GM19467 (cell line): ENCODE measurements at regions not wholly inside any gene's neighbourhood (a gene's known extent, or its start where the extent isn't known, plus 50 kb on each side); places are given as distances from the start of the nearest gene placed in this dataset.
"Not testable (repeated sequence)": the region's sequence is repeated elsewhere in the genome, so short reads cannot be mapped to it uniquely, and the experiment has no call there.

ENCODE experiments used
- ATAC-seq: cut with Tn5 transposase; IDR thresholded peaks from one replicate; pipeline ENCODE4 v1.9.1; 2021; ENCODE audit warnings: mild to moderate bottlenecking, moderate library complexity; ENCODE audit not compliant: unreplicated experiment

- ATAC-seq, result no peak
Observed at GRCh38 chr3:72538070-72538745, 310.0 kb downstream of the SHQ1 start.

GRCh38 chr3:72537448-72537847, 310.8 kb downstream of the SHQ1 start:
- no peak for ATAC-seq

GRCh38 chr3:72536878-72537267, 311.4 kb downstream of the SHQ1 start:
- ATAC-seq, result no peak

- no peak for ATAC-seq
Observed at GRCh38 chr3:72536206-72536877, 311.9 kb downstream of the SHQ1 start.

- no peak for ATAC-seq
Observed at GRCh38 chr3:72535772-72536171, 312.5 kb downstream of the SHQ1 start.

DNA sequence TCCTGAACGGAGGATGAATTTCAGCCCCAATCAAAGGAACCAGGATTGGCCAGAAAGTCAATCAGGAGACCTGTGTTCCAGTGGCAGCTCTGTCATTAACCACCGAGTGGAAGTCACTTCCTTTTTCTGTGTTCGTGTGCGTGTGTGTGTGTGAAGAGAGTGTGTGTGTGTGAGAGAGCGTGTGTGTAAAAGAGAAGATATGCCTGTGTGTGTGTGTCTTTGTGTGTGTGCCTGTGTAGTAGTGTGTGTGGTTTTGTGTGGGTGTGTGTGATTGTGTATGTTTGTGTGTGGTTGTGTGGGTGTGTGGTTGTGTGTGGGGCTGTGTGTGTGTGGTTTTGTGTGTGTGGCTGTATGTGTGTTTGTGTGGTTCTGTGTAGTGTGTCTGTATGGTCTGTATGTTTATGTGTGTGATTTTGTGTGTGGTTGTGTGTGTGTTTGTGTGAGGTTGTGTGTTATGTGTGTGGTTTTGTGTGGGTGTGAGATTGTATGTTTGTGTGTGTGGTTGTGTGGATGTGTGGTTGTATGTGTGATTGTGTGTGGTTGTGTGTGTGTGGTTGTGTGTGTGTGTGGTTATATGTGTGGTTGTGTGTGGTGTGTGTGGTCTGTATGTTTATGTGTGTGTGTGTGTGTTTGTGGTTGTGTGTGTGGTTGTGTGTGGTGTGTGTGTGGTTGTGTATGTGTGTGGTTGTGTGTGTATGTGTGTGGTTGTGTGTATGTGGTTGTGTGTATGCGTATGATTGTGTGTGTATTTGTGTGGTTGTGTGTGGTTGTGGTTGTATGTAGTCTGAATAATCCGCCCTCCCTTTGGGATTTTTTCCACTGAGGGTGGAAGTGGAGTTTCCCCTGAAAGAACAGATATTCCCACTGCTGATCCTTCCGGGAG, 314.4 kb downstream of the SHQ1 start:
- ATAC-seq, result no peak

DNA sequence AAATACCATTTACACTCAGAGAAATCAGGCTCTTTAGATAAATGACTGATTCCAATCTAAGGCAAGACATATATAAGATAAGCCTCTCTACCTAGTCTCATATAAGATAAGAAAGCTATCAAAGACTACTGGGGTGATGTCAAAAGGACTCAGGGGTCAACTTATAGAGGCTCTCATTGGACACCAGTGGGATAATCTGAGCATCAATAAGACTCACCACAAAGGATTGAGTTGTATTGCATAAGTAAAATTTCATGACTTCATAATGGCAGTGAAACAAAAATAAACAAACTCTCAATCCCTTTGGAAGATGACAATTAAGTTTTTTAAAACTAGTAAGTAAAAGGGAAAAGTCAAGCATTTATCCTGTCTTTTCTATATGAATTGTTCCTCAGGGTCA, 317.8 kb downstream of the SHQ1 start:
- no peak for ATAC-seq

DNA sequence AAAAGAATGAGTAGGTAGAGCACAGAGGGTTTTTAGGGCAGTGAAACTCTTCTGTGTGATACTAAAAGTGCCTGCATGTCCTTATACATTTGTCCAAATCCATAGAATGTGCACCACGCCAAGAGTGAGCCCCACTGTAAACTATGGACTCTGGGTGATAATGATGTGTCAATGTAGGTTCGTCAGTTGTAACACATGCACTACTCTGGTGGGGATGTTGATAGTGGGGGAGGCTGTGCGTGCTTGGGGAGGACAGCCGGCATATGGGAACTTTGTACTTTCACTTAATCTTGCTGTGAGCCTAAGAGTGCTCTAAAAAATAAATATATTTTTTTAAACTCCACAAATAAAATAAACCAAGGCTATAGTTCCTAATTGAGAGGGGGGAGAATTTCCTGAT, 319.2 kb downstream of the SHQ1 start:
- ATAC-seq, result no peak

- ATAC-seq, result peak; percentile 82
Observed at GRCh38 chr3:72523429-72524151, 324.7 kb downstream of the SHQ1 start.

GRCh38 chr3:72520690-72521308, 327.4 kb downstream of the SHQ1 start:
- peak; percentile 41 for ATAC-seq

GRCh38 chr3:72519946-72520604, 328.2 kb downstream of the SHQ1 start:
- ATAC-seq, result no peak

GRCh38 chr3:72517921-72518424, 330.3 kb downstream of the SHQ1 start:
- no peak for ATAC-seq

DNA sequence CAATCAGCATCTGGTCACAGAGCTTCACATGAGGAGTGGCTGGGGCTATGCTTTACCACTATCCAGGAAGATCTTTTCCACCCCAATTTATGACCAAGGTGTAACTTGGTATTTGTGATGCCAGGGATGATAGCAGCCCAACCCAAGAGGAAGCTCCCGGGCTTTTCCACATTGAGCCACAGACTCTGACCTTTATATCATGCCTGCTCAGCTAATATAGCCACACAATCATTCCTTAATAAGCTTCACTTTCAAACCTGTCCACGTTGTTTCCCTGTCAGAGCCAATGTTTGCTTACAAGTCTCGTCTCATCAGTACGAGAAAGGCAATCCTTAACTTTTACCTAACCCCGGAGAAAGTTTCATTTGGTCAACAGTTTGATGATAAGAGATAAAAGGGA, 330.9 kb downstream of the SHQ1 start:
- no peak for ATAC-seq

DNA sequence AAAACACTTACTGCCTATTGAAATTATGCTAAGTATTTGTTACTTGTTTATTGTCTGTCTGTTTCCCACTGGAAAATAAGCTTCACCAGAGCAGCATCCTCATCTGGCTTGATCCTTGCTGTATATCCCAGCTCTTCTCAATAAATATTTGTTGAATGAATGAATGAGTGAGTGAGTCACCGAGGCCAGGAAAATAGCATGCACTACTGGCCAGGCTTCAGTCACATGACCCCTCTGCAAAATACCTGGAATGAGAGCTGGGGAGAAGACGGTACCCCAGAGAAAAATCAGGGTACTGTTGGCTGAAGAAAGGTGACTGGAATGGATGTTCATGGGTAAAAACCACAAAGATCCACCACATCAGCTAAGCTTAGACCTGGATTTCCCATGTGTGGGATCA, 331.9 kb downstream of the SHQ1 start:
- ATAC-seq, result no peak

- no peak for ATAC-seq
Observed at GRCh38 chr3:72515941-72516340, 332.3 kb downstream of the SHQ1 start.

GRCh38 chr3:72515281-72515680, 333.0 kb downstream of the SHQ1 start:
- ATAC-seq, result no peak

- no peak for ATAC-seq
Observed at GRCh38 chr3:72510247-72510646, 338.0 kb downstream of the SHQ1 start.

GRCh38 chr3:72505539-72506405, 342.5 kb downstream of the SHQ1 start:
- ATAC-seq, result no peak

DNA sequence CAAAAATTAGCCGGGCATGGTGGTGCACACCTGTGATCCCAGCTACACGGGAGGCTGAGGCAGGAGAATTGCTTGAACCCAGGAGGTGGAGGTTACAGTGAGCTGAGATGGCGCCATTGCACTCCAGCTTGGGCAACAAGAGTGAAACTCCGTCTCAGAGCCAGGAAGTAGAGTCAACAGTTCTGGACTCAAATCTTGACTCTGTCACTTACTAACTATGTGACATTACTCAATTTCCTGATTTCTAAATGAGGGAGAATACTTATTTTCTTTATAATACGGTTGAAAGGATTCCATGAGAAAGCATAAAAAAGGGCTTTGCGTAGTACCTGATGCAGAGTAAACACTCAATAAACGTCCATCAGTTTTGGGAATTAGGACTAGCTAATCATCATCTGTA, 350.7 kb downstream of the SHQ1 start:
- ATAC-seq, result not testable (repeated sequence)
